SK-N-SH (cell line): ENCODE measurements at regions not wholly inside any gene's neighbourhood (a gene's known extent, or its start where the extent isn't known, plus 50 kb on each side); places are given as distances from the start of the nearest gene placed in this dataset.

Experiments used
- EP300 ChIP-seq, 2 experiments: IDR thresholded peaks; 2 replicates each; pipeline versions ENCODE4 v1.4.0 to v1.6.1; 2012; ENCODE audit warnings: borderline replicate concordance in 1 of 2, low read depth in 1 of 2, low read length in 1 of 2
- FOXJ3 ChIP-seq: sonication (generic); formaldehyde crosslinking; IDR thresholded peaks from 2 replicates; pipeline ENCODE4 v1.5.1; 2020; ENCODE audit warnings: mild to moderate bottlenecking, missing genetic modification reagents
- NFIC ChIP-seq: IDR thresholded peaks from 2 replicates; pipeline ENCODE4 v1.4.0; 2012; ENCODE audit warnings: borderline replicate concordance
- RCOR1 ChIP-seq: fragments of 150-350 bp; IDR thresholded peaks from 2 replicates; pipeline ENCODE4 v1.6.1; 2017; ENCODE audit warnings: antibody characterized with exemption, low read length
- TF ChIP-seq, protein P1 (sequence below): fragments of 200-600 bp; sonication (generic); IDR thresholded peaks from 2 replicates; pipeline ENCODE4 v1.6.1; 2017; ENCODE audit warnings: antibody characterized with exemption, mild to moderate bottlenecking, moderate library complexity
- TF ChIP-seq, protein P2 (sequence below): IDR thresholded peaks from 2 replicates; pipeline ENCODE4 v1.6.1; 2012; ENCODE audit warnings: mild to moderate bottlenecking, low read depth, low read length, moderate library complexity
- TF ChIP-seq, protein P3 (sequence below): fragments of 150-350 bp; IDR thresholded peaks from 2 replicates; pipeline ENCODE4 v1.6.1; 2017; ENCODE audit warnings: antibody characterized with exemption, low read length, low read depth, borderline replicate concordance

DNA sequence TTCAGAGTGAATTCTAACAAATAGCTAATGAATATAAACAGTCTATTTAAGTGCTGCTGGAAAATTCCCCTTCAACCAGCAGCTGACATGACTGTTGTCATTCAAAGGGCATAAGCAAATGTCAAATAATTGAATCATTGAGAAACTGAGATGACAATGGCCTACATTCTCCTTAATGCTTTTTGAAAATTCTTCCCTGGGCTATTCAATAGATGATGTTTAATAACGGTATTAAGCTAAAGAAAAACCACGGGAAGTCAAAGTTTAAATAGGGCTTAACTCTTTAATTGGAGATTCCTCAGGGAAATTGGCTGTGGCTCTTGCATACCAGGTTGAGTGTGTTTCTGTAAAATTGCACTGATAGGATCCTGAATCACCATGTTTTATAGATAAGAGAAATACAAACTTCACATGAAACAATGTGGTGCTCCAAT lies 77.0 kb downstream of the ARL4A start:
- TF ChIP-seq EP300 (IDR thresholded peaks at IDR 0.05; ENCODE audit: borderline replicate concordance in 1 of 2, low read depth in 1 of 2, low read length in 1 of 2): no peak
- TF ChIP-seq, protein P1, sequence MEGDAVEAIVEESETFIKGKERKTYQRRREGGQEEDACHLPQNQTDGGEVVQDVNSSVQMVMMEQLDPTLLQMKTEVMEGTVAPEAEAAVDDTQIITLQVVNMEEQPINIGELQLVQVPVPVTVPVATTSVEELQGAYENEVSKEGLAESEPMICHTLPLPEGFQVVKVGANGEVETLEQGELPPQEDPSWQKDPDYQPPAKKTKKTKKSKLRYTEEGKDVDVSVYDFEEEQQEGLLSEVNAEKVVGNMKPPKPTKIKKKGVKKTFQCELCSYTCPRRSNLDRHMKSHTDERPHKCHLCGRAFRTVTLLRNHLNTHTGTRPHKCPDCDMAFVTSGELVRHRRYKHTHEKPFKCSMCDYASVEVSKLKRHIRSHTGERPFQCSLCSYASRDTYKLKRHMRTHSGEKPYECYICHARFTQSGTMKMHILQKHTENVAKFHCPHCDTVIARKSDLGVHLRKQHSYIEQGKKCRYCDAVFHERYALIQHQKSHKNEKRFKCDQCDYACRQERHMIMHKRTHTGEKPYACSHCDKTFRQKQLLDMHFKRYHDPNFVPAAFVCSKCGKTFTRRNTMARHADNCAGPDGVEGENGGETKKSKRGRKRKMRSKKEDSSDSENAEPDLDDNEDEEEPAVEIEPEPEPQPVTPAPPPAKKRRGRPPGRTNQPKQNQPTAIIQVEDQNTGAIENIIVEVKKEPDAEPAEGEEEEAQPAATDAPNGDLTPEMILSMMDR: no peak
- no peak for TF ChIP-seq RCOR1
- TF ChIP-seq, protein P2, sequence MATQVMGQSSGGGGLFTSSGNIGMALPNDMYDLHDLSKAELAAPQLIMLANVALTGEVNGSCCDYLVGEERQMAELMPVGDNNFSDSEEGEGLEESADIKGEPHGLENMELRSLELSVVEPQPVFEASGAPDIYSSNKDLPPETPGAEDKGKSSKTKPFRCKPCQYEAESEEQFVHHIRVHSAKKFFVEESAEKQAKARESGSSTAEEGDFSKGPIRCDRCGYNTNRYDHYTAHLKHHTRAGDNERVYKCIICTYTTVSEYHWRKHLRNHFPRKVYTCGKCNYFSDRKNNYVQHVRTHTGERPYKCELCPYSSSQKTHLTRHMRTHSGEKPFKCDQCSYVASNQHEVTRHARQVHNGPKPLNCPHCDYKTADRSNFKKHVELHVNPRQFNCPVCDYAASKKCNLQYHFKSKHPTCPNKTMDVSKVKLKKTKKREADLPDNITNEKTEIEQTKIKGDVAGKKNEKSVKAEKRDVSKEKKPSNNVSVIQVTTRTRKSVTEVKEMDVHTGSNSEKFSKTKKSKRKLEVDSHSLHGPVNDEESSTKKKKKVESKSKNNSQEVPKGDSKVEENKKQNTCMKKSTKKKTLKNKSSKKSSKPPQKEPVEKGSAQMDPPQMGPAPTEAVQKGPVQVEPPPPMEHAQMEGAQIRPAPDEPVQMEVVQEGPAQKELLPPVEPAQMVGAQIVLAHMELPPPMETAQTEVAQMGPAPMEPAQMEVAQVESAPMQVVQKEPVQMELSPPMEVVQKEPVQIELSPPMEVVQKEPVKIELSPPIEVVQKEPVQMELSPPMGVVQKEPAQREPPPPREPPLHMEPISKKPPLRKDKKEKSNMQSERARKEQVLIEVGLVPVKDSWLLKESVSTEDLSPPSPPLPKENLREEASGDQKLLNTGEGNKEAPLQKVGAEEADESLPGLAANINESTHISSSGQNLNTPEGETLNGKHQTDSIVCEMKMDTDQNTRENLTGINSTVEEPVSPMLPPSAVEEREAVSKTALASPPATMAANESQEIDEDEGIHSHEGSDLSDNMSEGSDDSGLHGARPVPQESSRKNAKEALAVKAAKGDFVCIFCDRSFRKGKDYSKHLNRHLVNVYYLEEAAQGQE: no peak
- TF ChIP-seq, protein P3, sequence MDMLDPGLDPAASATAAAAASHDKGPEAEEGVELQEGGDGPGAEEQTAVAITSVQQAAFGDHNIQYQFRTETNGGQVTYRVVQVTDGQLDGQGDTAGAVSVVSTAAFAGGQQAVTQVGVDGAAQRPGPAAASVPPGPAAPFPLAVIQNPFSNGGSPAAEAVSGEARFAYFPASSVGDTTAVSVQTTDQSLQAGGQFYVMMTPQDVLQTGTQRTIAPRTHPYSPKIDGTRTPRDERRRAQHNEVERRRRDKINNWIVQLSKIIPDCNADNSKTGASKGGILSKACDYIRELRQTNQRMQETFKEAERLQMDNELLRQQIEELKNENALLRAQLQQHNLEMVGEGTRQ: no peak
- TF ChIP-seq NFIC: no peak
- no peak for TF ChIP-seq FOXJ3
